GM23338 (cell line): ENCODE measurements at regions not wholly inside any gene's neighbourhood (a gene's known extent, or its start where the extent isn't known, plus 50 kb on each side); places are given as distances from the start of the nearest gene placed in this dataset.

Source experiments
- ATAC-seq: fragments of 200-7000 bp; cut with Tn5 transposase; 3 replicates; pipeline ENCODE4 v1.9.1; 2020
- DNase-seq: peaks from one replicate; pipeline ENCODE4 v3.0.0-alpha.2; 2015; ENCODE audit warnings: low spot score
- H2AFZ ChIP-seq: fragments of 200-600 bp; sonication (generic); 2 replicates; pipeline ENCODE4 v1.8.0; 2016; ENCODE audit warnings: antibody characterized with exemption, mild to moderate bottlenecking, moderate library complexity
- H3F3A ChIP-seq: fragments of 200-600 bp; sonication (generic); replicated peaks from 2 replicates; pipeline ENCODE4 v1.8.0; 2017; ENCODE audit warnings: antibody characterized with exemption, mixed run types, low read depth
- H3K27ac ChIP-seq: fragments of 200-600 bp; sonication (generic); 2 replicates; pipeline ENCODE4 v1.6.1; 2016; ENCODE audit warnings: low read depth
- H3K27me3 ChIP-seq: fragments of 200-600 bp; sonication (generic); 2 replicates; pipeline ENCODE4 v1.8.0; 2016; ENCODE audit warnings: mild to moderate bottlenecking, mixed run types, moderate library complexity; ENCODE audit not compliant: insufficient read depth
- H3K36me3 ChIP-seq: fragments of 200-600 bp; sonication (generic); 2 replicates; pipeline ENCODE4 v1.8.0; 2016; ENCODE audit warnings: mild to moderate bottlenecking; ENCODE audit not compliant: insufficient read depth
- H3K4me1 ChIP-seq: fragments of 200-600 bp; sonication (generic); 2 replicates; pipeline ENCODE4 v1.8.0; 2016; ENCODE audit warnings: mild to moderate bottlenecking, moderate library complexity; ENCODE audit not compliant: insufficient read depth
- H3K4me2 ChIP-seq: fragments of 200-600 bp; sonication (generic); 2 replicates; pipeline ENCODE4 v1.7.1; 2017; ENCODE audit warnings: mixed run types
- H3K4me3 ChIP-seq: fragments of 200-600 bp; sonication (generic); 2 replicates; pipeline ENCODE4 v1.6.1; 2016; ENCODE audit warnings: mixed run types
- H3K79me2 ChIP-seq: fragments of 200-600 bp; sonication (generic); replicated peaks from 2 replicates; pipeline ENCODE4 v1.8.0; 2017; ENCODE audit warnings: mild to moderate bottlenecking; ENCODE audit not compliant: insufficient read depth
- H3K9me2 ChIP-seq: fragments of 200-600 bp; sonication (generic); 2 replicates; pipeline ENCODE4 v1.8.0; 2017; ENCODE audit not compliant: insufficient read depth
- H4K20me1 ChIP-seq: fragments of 200-600 bp; sonication (generic); replicated peaks from 2 replicates; pipeline ENCODE4 v1.8.0; 2017; ENCODE audit warnings: mild to moderate bottlenecking; ENCODE audit not compliant: insufficient read depth
- H3K27ac Mint-ChIP-seq: 2 replicates; pipeline ENCODE4 v1.8.0; 2020; ENCODE audit warnings: inconsistent platforms, mild to moderate bottlenecking, moderate library complexity, mixed read lengths
- H3K27me3 Mint-ChIP-seq: 3 replicates; pipeline ENCODE4 v1.8.0; 2022; ENCODE audit warnings: low read depth, mild to moderate bottlenecking, moderate library complexity, mixed read lengths, inconsistent platforms; ENCODE audit not compliant: insufficient read depth, poor library complexity
- H3K36me3 Mint-ChIP-seq: 3 replicates; pipeline ENCODE4 v1.8.0; 2021; ENCODE audit warnings: low read depth, mild to moderate bottlenecking, inconsistent platforms, moderate library complexity, mixed read lengths
- H3K4me1 Mint-ChIP-seq: 3 replicates; pipeline ENCODE4 v1.8.0; 2020; ENCODE audit warnings: mild to moderate bottlenecking, inconsistent platforms, mixed read lengths
- H3K4me3 Mint-ChIP-seq: 3 replicates; pipeline ENCODE4 v1.8.0; 2021; ENCODE audit warnings: moderate library complexity, mild to moderate bottlenecking, inconsistent platforms, mixed read lengths
- H3K9me3 Mint-ChIP-seq: 3 replicates; pipeline ENCODE4 v1.8.0; 2020; ENCODE audit warnings: moderate library complexity, mild to moderate bottlenecking, inconsistent platforms, mixed read lengths
- CREB1 ChIP-seq: fragments of 250-450 bp; sonication (Bioruptor Pico); IDR thresholded peaks from 2 replicates; pipeline ENCODE4 v1.5.0; 2020; ENCODE audit warnings: low read depth, mild to moderate bottlenecking, moderate library complexity
- ETS1 ChIP-seq: IDR thresholded peaks from 2 replicates; pipeline ENCODE4 v1.6.1; 2016; ENCODE audit warnings: antibody characterized with exemption
- EZH2 ChIP-seq: fragments of 200-600 bp; sonication (generic); IDR thresholded peaks from one replicate; pipeline ENCODE4 v1.8.0; 2017; ENCODE audit warnings: antibody characterized with exemption, mild to moderate bottlenecking, low read depth; ENCODE audit not compliant: unreplicated experiment
- EZH2phosphoT487 ChIP-seq: fragments of 200-600 bp; sonication (generic); IDR thresholded peaks from one replicate; pipeline ENCODE4 v1.8.1; 2018; ENCODE audit warnings: antibody characterized with exemption; ENCODE audit not compliant: unreplicated experiment
- JUNB ChIP-seq: IDR thresholded peaks from one replicate; pipeline ENCODE4 v1.6.1; 2016; ENCODE audit warnings: antibody characterized with exemption; ENCODE audit not compliant: unreplicated experiment
- NANOG ChIP-seq: IDR thresholded peaks from 2 replicates; pipeline ENCODE4 v1.6.1; 2016; ENCODE audit warnings: antibody characterized with exemption, borderline replicate concordance
- POLR2AphosphoS5 ChIP-seq: IDR thresholded peaks from 2 replicates; pipeline ENCODE4 v1.6.1; 2016; ENCODE audit warnings: antibody characterized with exemption, low read depth
- REST ChIP-seq: IDR thresholded peaks from one replicate; pipeline ENCODE4 v1.6.1; 2018; ENCODE audit warnings: antibody characterized with exemption; ENCODE audit not compliant: unreplicated experiment
- STAT1 ChIP-seq: IDR thresholded peaks from one replicate; pipeline ENCODE4 v1.6.1; 2016; ENCODE audit warnings: antibody characterized with exemption; ENCODE audit not compliant: unreplicated experiment
- ZNF114 ChIP-seq: fragments of 250-450 bp; sonication (Bioruptor Pico); IDR thresholded peaks from 2 replicates; pipeline ENCODE4 v1.5.0; 2020; ENCODE audit warnings: mild to moderate bottlenecking, moderate library complexity
- ZNF331 ChIP-seq: fragments of 250-450 bp; sonication (Bioruptor Pico); IDR thresholded peaks from 2 replicates; pipeline ENCODE4 v1.5.0; 2020; ENCODE audit warnings: low read depth, mild to moderate bottlenecking, moderate library complexity
- ZNF462 ChIP-seq: fragments of 250-450 bp; sonication (Bioruptor Pico); IDR thresholded peaks from 2 replicates; pipeline ENCODE4 v1.5.0; 2020; ENCODE audit warnings: mild to moderate bottlenecking, moderate library complexity
- TF ChIP-seq, protein P1 (sequence below), 2 experiments: fragments of 200-600 bp in 1 of 2; sonication (generic) in 1 of 2; conservative IDR thresholded peaks; 2 replicates each; pipeline versions ENCODE4 v1.5.1 to v1.6.1; 2016 to 2017; ENCODE audit warnings: antibody characterized with exemption in 2 of 2, low read depth in 2 of 2, mild to moderate bottlenecking in 2 of 2, moderate library complexity in 1 of 2

DNA sequence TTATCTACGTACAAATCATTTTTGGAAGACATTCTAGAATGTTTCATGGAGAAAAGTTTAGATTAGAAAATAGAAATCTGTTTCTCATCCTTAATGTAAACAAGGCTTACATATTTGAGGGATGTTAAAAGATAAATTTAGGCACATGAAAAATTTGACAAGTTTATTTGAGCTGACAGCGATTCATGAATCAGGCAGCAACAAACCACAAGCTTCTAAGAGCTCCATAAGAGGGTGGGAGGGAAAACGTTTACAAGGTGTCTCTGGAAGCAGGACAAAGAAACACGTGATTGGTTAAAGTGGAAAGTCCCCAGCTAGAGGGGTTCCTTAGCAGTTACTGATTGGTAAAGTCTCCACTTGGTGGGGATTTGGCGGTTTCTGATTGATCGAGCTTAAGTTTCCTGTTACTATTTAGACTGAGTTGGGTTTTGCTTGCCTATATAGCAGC, 228.9 kb upstream of the PITRM1 start:
- no peak overlapping the region for H3K27ac Mint-ChIP-seq
- no peaks in the 10 kb centered on the region for H3K9me3 Mint-ChIP-seq
- no peaks in the 10 kb centered on the region for H3K9me2 ChIP-seq
- ATAC-seq (no peak), DNase-seq (no peak)
- H3K27me3 Mint-ChIP-seq: no peaks in the 10 kb centered on the region
- no peak overlapping the region for H3K4me2 ChIP-seq
- no peaks in the 10 kb centered on the region for H3K36me3 Mint-ChIP-seq
- H3K4me1 ChIP-seq: no peaks in the 10 kb centered on the region; the same call in 1 of the 2 replicates
- H3K79me2 ChIP-seq: no peaks in the 10 kb centered on the region
- TF ChIP-seq EZH2: no peak
- TF ChIP-seq ETS1: no peak
- TF ChIP-seq ZNF331 (CRISPR knock-in tag): no peak
- TF ChIP-seq ZNF462 (CRISPR knock-in tag): no peak
- no peak for TF ChIP-seq EZH2phosphoT487
- TF ChIP-seq POLR2AphosphoS5: no peak
- no peak for TF ChIP-seq STAT1
- TF ChIP-seq REST: no peak
- no peak for TF ChIP-seq CREB1
- TF ChIP-seq NANOG: no peak
- TF ChIP-seq, protein P1, sequence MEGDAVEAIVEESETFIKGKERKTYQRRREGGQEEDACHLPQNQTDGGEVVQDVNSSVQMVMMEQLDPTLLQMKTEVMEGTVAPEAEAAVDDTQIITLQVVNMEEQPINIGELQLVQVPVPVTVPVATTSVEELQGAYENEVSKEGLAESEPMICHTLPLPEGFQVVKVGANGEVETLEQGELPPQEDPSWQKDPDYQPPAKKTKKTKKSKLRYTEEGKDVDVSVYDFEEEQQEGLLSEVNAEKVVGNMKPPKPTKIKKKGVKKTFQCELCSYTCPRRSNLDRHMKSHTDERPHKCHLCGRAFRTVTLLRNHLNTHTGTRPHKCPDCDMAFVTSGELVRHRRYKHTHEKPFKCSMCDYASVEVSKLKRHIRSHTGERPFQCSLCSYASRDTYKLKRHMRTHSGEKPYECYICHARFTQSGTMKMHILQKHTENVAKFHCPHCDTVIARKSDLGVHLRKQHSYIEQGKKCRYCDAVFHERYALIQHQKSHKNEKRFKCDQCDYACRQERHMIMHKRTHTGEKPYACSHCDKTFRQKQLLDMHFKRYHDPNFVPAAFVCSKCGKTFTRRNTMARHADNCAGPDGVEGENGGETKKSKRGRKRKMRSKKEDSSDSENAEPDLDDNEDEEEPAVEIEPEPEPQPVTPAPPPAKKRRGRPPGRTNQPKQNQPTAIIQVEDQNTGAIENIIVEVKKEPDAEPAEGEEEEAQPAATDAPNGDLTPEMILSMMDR (conservative IDR thresholded peaks at IDR 0.05; ENCODE audit: low read depth in 2 of 2): no peak
- TF ChIP-seq JUNB: no peak
- TF ChIP-seq ZNF114 (CRISPR knock-in tag): no peak
- no peaks in the 10 kb centered on the region for H3K36me3 ChIP-seq
- no peak overlapping the region for H3K4me3 Mint-ChIP-seq
- no peaks in the 10 kb centered on the region for H4K20me1 ChIP-seq
- H3K27me3 ChIP-seq: no peaks in the 10 kb centered on the region
- no peak overlapping the region for H3K27ac ChIP-seq
- H3K4me1 Mint-ChIP-seq: peaks cover 19% of the 10 kb centered on the region; the same call in 2 of the 3 replicates
- no peaks in the 10 kb centered on the region for H3F3A ChIP-seq
- no peak overlapping the region for H2AFZ ChIP-seq
- H3K4me3 ChIP-seq: no peak overlapping the region
